ENCODE measurements at regions not wholly inside any gene's neighbourhood (a gene's known extent, or its start where the extent isn't known, plus 50 kb on each side); places are given as distances from the start of the nearest gene placed in this dataset.

DNA sequence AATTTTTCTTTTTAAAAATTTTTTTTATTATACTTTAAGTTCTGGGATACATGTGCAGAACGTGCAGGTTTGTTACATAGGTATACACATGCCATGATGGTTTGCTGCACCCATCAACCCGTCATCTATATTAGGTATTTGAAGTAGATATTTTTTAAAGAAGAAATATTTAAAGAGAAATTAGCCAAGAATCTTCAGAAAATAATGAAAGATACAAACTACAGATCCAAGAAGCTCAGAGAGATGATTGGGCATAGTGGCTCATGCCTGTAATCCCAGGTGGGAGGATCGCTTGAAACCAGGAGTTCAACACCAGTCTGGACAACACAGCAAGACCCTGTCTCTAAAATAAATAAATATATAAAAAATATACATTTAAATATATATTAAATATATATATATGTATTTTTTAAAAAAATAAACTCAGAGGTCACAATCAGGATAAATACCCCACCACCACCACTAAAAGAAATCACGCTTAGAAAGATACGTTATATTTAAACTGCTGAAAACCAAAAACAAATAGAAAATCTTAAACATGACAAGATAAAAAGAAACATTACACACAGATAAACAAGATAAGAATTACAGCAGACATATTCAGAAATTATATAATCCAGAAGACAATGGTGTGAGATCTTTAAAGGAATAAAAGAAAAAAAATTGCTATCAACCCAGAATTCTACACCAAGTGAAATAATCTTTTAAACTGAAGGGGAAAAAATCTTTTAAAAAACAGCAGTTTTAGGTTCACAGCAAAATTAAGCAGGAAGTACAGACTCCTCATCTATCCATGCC, 57.5 kb downstream of the CSF2 start:
- Histone ChIP-seq H3K36me3 (no peaks in the 10 kb centered on the region), H3K4me1 (no peaks in the 10 kb centered on the region), H3K27me3 (no peaks in the 10 kb centered on the region), H3K27ac (no peak overlapping the region), H3K9me3 (peaks cover 0 to 23% of the 10 kb centered on the region in 2 donors), H3K4me3 (no peak overlapping the region)
- ATAC-seq (no peak), DNase-seq (no peak)
- intact Hi-C loops (cut with DNase I) = no loop called here
- TF ChIP-seq, protein P1, sequence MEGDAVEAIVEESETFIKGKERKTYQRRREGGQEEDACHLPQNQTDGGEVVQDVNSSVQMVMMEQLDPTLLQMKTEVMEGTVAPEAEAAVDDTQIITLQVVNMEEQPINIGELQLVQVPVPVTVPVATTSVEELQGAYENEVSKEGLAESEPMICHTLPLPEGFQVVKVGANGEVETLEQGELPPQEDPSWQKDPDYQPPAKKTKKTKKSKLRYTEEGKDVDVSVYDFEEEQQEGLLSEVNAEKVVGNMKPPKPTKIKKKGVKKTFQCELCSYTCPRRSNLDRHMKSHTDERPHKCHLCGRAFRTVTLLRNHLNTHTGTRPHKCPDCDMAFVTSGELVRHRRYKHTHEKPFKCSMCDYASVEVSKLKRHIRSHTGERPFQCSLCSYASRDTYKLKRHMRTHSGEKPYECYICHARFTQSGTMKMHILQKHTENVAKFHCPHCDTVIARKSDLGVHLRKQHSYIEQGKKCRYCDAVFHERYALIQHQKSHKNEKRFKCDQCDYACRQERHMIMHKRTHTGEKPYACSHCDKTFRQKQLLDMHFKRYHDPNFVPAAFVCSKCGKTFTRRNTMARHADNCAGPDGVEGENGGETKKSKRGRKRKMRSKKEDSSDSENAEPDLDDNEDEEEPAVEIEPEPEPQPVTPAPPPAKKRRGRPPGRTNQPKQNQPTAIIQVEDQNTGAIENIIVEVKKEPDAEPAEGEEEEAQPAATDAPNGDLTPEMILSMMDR (IDR thresholded peaks at IDR 0.05) = no peak

DNA sequence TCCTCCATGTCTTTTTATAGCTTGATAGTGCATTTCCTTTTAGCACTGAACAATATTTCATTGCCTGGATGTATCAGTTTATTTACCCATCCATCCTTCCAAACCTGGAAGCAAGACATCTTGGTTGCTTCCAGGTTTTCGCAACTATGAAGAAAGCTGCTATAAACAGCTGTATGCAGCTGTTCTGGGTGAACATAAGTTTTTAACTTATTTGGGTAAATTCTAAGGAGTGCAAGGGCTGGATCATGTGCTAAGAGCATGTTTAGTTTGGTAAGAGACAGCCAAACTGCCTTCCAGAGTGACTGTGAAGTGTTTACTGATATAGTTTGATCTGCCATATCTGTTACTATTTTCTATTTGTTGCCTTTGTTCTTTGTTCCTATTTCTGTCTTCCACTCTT, 58.5 kb downstream of the CSF2 start:
- Histone ChIP-seq H3K36me3 (no peaks in the 10 kb centered on the region), H3K27me3 (no peaks in the 10 kb centered on the region), H3K9me3 (peaks cover 0 to 23% of the 10 kb centered on the region in 2 donors), H3K4me3 (no peak overlapping the region), H3K27ac (no peak overlapping the region), H3K4me1 (no peaks in the 10 kb centered on the region)
- ATAC-seq = no peak
- DNase-seq = peak in 1 of 4 donors; percentile 18
- intact Hi-C loops (cut with DNase I) = no loop called here
- TF ChIP-seq, protein P1 (IDR thresholded peaks at IDR 0.05) = no peak

DNA sequence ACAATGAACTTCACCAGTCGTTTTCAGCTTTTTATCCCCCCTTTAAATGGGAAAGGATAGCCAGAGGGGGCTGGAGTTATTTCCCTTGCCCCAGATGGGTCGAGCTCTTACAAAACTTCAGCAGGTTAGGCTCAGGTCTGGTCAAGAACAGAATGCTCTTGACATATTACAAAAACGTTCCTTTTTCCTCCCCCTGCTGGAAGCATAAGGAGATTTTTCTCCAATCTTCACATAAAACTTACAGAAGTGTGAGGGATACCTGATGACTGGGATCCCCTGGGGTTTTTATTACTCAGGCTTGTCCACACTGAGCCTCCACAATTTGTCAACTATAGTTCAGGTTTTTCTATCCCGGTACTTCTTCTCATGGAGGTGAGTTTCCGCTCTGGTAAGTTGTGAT, 60.8 kb downstream of the CSF2 start:
- ATAC-seq = peak; percentile 67

DNA sequence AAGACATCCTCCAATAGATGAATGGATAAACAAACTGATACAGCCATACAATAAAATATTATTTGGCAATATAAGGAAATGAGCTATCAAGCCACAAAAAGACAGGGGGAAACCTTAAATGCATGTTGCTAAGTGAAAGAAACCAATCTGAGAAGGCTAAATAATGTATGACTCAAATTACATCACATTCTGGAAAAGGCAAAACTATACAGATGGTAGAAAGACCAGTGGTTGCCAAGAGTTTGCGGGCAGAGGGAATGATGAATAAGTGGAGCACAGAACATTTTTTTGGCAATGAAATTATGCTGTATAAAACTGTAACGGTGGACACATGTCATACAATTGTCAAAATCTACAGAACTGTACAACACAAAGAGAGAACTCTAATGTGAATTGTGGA, 63.3 kb downstream of the CSF2 start:
- Histone ChIP-seq H3K9me3 (peaks cover 0 to 9% of the 10 kb centered on the region in 2 donors), H3K4me3 (no peak overlapping the region), H3K36me3 (no peaks in the 10 kb centered on the region), H3K4me1 (no peaks in the 10 kb centered on the region), H3K27me3 (no peaks in the 10 kb centered on the region), H3K27ac (no peak overlapping the region)
- intact Hi-C loops (cut with DNase I) = no loop called here
- ATAC-seq (no peak), DNase-seq (no peak)
- TF ChIP-seq, protein P1 (IDR thresholded peaks at IDR 0.05) = no peak

More for the DNA sequence above, 60.8 kb downstream of the CSF2 start:
- intact Hi-C loops (cut with DNase I) = no loop called here
- no peak overlapping the region for H3K4me3 ChIP-seq
- TF ChIP-seq, protein P1 (IDR thresholded peaks at IDR 0.05) = peak in 1 of 2 donors; percentile 20
- no peaks in the 10 kb centered on the region for H3K4me1 ChIP-seq
- H3K9me3 ChIP-seq = peaks cover 0 to 13% of the 10 kb centered on the region in 2 donors
- H3K27me3 ChIP-seq = no peaks in the 10 kb centered on the region
- H3K36me3 ChIP-seq = no peaks in the 10 kb centered on the region
- H3K27ac ChIP-seq = no peak overlapping the region
- DNase-seq = no peak

DNA sequence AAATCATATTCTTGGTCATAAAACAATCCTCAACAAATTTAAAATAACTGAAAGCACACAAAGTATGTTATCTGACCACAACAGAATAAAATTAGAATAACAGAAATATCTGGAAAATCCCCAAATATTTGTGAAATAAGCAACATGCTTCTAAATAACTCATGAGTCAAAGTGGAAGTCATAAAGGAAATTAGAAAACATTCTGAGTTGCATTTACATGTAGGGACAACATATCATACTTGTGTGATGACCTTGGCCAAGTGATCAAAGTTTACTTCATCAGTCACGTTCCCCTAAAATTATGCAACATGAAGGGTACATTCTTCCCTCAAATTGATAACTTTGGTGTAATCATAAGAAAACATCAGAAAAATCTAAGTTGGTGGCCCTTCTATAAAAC, 64.7 kb downstream of the CSF2 start:
- TF ChIP-seq, protein P1 (IDR thresholded peaks at IDR 0.05) = no peak
- Histone ChIP-seq H3K36me3 (no peaks in the 10 kb centered on the region), H3K9me3 (peaks cover 0 to 22% of the 10 kb centered on the region in 2 donors), H3K4me3 (no peak overlapping the region), H3K4me1 (no peaks in the 10 kb centered on the region), H3K27me3 (no peaks in the 10 kb centered on the region), H3K27ac (no peak overlapping the region)
- no peak for DNase-seq
- intact Hi-C loops (cut with DNase I) = no loop called here
- no peak for ATAC-seq
